PC-9 (cell line): ENCODE measurements at regions not wholly inside any gene's neighbourhood (a gene's known extent, or its start where the extent isn't known, plus 50 kb on each side); places are given as distances from the start of the nearest gene placed in this dataset.

ENCODE experiments used
- BruUV-seq: library from RNA; stranded (reverse); fragments of 400-500 nt; replicated peaks from 2 replicates; lab custom pipeline; 2021; lab: Mats Ljungman, UMichigan
- CTCF ChIA-PET: fragments of 300-600 bp; sonication (Branson Sonifier 250); formaldehyde crosslinking; loops from one replicate; lab custom pipeline; 2022; ENCODE audit warnings: antibody characterized with exemption; lab: Charles Lee
- POLR2A ChIA-PET: fragments of 300-600 bp; sonication (Branson Sonifier 250); formaldehyde crosslinking; loops from one replicate; lab custom pipeline; 2022; ENCODE audit warnings: antibody characterized with exemption; ENCODE audit not compliant: unreplicated experiment; lab: Charles Lee
- DNase-seq, 2 experiments: peaks; one replicate each; pipeline versions ENCODE4 v3.0.0 to v3.0.0-alpha.2; 2015 to 2022; ENCODE audit warnings: mixed read lengths in 1 of 2
- H2AFZ ChIP-seq: fragments of 200-600 bp; sonication (generic); 2 replicates; pipeline ENCODE4 v1.8.1; 2017; ENCODE audit warnings: antibody characterized with exemption
- H3F3A ChIP-seq: fragments of 200-600 bp; sonication (generic); 2 replicates; pipeline ENCODE4 v1.8.1; 2017; ENCODE audit warnings: antibody characterized with exemption, mild to moderate bottlenecking, low read depth; ENCODE audit not compliant: insufficient read depth
- H3K27ac ChIP-seq: fragments of 200-600 bp; sonication (generic); 2 replicates; pipeline ENCODE4 v1.6.1; 2016; ENCODE audit warnings: mixed run types
- H3K27me3 ChIP-seq: fragments of 200-600 bp; sonication (generic); 2 replicates; pipeline ENCODE4 v1.6.1; 2016; ENCODE audit warnings: low read depth, mixed run types; ENCODE audit not compliant: insufficient read depth
- H3K36me3 ChIP-seq: fragments of 200-600 bp; sonication (generic); 2 replicates; pipeline ENCODE4 v1.6.1; 2016; ENCODE audit warnings: low read depth, mixed run types
- H3K4me1 ChIP-seq: fragments of 200-600 bp; sonication (generic); replicated peaks from 2 replicates; pipeline ENCODE4 v1.6.1; 2016; ENCODE audit warnings: mixed run types; ENCODE audit not compliant: insufficient read depth
- H3K4me2 ChIP-seq: fragments of 200-600 bp; sonication (generic); 2 replicates; pipeline ENCODE4 v1.6.1; 2017; ENCODE audit warnings: mixed run types
- H3K4me3 ChIP-seq: fragments of 200-600 bp; sonication (generic); 2 replicates; pipeline ENCODE4 v1.6.1; 2016; ENCODE audit warnings: mixed run types
- H3K79me2 ChIP-seq: fragments of 200-600 bp; sonication (generic); 2 replicates; pipeline ENCODE4 v1.6.1; 2017; ENCODE audit warnings: low read depth, mixed run types
- H3K9me2 ChIP-seq: fragments of 200-600 bp; sonication (generic); 2 replicates; pipeline ENCODE4 v1.8.1; 2017; ENCODE audit warnings: mild to moderate bottlenecking; ENCODE audit not compliant: insufficient read depth
- H3K9me3 ChIP-seq: fragments of 200-600 bp; sonication (generic); 2 replicates; pipeline ENCODE4 v1.8.1; 2016; ENCODE audit warnings: low read depth; ENCODE audit not compliant: insufficient read depth
- H4K20me1 ChIP-seq: fragments of 200-600 bp; sonication (generic); 2 replicates; pipeline ENCODE4 v1.8.1; 2017; ENCODE audit not compliant: insufficient read depth
- EZH2 ChIP-seq: fragments of 200-600 bp; sonication (generic); IDR thresholded peaks from 2 replicates; pipeline ENCODE4 v1.8.0; 2017; ENCODE audit warnings: antibody characterized with exemption, low read depth
- intact Hi-C: fragments of 100-400 bp; cut with micrococcal nuclease; formaldehyde crosslinking; loops from one replicate; pipeline ENCODE4 v1.10.0; 2022; ENCODE audit not compliant: unreplicated experiment
- TF ChIP-seq, protein P1 (sequence below): fragments of 200-600 bp; sonication (generic); conservative IDR thresholded peaks from 2 replicates; pipeline ENCODE4 v1.6.1; 2017; ENCODE audit warnings: mixed run types, antibody characterized with exemption, mild to moderate bottlenecking, moderate library complexity

DNA sequence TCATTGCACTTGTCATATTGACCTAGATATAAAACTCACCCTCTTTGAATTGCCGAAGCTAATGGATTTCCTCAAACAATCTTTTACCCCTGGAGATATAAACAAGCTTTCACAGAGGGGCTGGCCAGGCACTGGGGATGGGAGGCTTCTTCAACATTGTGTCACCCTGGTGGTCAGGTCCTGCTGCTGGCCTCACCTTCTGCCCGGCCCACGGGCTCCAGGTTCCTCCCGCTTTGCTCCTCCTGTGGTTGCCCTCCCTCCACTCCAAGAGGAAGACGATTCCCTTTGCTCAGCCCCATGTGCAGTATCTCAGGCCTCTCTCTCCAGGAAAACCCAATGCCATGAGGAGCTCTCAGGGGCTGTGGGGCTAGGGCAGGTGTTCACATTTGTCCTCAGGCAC, 118.1 kb upstream of the ADCY1 start:
- H3K27me3 ChIP-seq: no peaks in the 10 kb centered on the region
- H2AFZ ChIP-seq: no peak overlapping the region
- H3K4me2 ChIP-seq: no peak overlapping the region
- H3K9me2 ChIP-seq: no peaks in the 10 kb centered on the region
- ChIA-PET POLR2A (no interaction called here), CTCF (no interaction called here)
- no TSS peak for BruUV-seq
- H3F3A ChIP-seq: peaks cover 13% of the 10 kb centered on the region
- no peak overlapping the region for H3K27ac ChIP-seq
- no peaks in the 10 kb centered on the region for H4K20me1 ChIP-seq
- H3K79me2 ChIP-seq: no peaks in the 10 kb centered on the region
- peaks cover 28% of the 10 kb centered on the region for H3K4me1 ChIP-seq
- no peak for DNase-seq
- H3K36me3 ChIP-seq: no peaks in the 10 kb centered on the region
- H3K4me3 ChIP-seq: no peak overlapping the region
- intact Hi-C loops: no loop called here
- no peaks in the 10 kb centered on the region for H3K9me3 ChIP-seq
- TF ChIP-seq EZH2: no peak

DNA sequence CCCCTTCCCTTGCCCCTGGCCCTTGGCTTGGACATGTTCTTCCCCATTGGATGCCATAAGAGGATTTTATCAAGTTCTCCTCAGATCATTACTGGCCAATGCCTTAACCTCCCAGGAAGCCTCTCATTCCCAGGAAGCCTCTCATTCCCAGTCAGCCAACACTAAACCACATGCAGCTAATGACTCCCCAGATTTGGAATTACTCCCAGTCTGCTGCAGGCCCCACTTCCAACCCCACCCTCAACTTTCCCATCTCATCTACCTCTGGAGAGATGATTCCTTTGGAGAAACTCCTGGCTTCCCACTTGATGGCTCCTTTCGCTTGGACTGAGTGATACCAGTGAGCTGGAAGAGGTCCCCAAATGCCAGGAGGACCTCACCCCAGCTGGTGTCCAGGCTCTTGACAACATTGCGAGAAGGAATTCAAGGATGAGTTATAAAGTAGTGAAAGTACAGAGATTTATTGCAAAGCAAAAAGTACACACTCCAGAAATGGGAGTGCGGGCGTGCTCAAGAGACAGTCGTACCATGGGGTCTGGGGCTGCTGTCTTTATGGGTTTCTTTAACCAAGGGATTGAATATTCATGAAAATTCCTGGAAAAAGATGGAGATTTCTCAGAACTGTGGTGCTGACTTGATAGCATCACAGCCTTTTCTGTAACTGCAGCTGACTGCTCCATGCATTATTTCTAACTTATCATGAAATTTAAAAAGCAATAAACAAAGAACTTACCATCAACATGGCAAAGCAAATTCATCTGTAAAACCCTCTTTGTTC, 117.2 kb upstream of the ADCY1 start:
- Histone ChIP-seq H4K20me1 (no peaks in the 10 kb centered on the region), H3K4me1 (peaks cover 21% of the 10 kb centered on the region), H3K4me2 (no peak overlapping the region), H2AFZ (no peak overlapping the region), H3K79me2 (no peaks in the 10 kb centered on the region), H3K4me3 (no peak overlapping the region), H3K27ac (no peak overlapping the region), H3F3A (peaks cover 13% of the 10 kb centered on the region), H3K36me3 (no peaks in the 10 kb centered on the region), H3K27me3 (no peaks in the 10 kb centered on the region), H3K9me3 (no peaks in the 10 kb centered on the region), H3K9me2 (no peaks in the 10 kb centered on the region)
- ChIA-PET CTCF (no interaction called here), POLR2A (no interaction called here)
- TF ChIP-seq, protein P1, sequence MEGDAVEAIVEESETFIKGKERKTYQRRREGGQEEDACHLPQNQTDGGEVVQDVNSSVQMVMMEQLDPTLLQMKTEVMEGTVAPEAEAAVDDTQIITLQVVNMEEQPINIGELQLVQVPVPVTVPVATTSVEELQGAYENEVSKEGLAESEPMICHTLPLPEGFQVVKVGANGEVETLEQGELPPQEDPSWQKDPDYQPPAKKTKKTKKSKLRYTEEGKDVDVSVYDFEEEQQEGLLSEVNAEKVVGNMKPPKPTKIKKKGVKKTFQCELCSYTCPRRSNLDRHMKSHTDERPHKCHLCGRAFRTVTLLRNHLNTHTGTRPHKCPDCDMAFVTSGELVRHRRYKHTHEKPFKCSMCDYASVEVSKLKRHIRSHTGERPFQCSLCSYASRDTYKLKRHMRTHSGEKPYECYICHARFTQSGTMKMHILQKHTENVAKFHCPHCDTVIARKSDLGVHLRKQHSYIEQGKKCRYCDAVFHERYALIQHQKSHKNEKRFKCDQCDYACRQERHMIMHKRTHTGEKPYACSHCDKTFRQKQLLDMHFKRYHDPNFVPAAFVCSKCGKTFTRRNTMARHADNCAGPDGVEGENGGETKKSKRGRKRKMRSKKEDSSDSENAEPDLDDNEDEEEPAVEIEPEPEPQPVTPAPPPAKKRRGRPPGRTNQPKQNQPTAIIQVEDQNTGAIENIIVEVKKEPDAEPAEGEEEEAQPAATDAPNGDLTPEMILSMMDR: no peak
- no peak for TF ChIP-seq EZH2
- no peak for DNase-seq
- intact Hi-C loops: no loop called here
- no TSS peak for BruUV-seq

DNA sequence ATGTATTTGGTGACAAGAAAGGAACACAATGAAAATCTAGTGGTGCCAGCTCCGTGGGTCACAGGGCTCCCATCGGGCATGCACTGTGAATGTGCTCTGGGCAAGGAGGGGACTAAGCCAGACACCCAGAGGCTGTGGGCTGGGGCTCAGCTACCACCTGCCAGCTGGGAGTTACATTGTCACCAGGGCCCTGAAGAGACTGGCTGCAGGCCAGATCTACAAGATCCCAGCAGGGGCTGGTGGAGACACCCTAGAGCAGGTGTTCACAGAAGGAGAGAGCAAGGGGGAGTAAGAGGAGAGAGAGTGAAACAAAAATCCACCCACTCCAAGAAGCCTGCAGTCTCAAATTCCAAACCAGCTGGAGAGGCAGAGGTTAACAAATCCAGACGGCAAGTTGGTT, 116.6 kb upstream of the ADCY1 start:
- H3K4me1 ChIP-seq: peaks cover 14% of the 10 kb centered on the region
- no peak for DNase-seq
- no peaks in the 10 kb centered on the region for H3K36me3 ChIP-seq
- no peak overlapping the region for H2AFZ ChIP-seq
- ChIA-PET CTCF (no interaction called here), POLR2A (no interaction called here)
- no peaks in the 10 kb centered on the region for H3K79me2 ChIP-seq
- H3K9me2 ChIP-seq: no peaks in the 10 kb centered on the region
- intact Hi-C loops: no loop called here
- no peaks in the 10 kb centered on the region for H3K27me3 ChIP-seq
- TF ChIP-seq, protein P1: no peak
- no peak for TF ChIP-seq EZH2
- no TSS peak for BruUV-seq
- H3K4me2 ChIP-seq: no peak overlapping the region
- H3K4me3 ChIP-seq: no peak overlapping the region
- no peak overlapping the region for H3K27ac ChIP-seq
- no peaks in the 10 kb centered on the region for H4K20me1 ChIP-seq
- H3K9me3 ChIP-seq: no peaks in the 10 kb centered on the region
- H3F3A ChIP-seq: peaks cover 10% of the 10 kb centered on the region

DNA sequence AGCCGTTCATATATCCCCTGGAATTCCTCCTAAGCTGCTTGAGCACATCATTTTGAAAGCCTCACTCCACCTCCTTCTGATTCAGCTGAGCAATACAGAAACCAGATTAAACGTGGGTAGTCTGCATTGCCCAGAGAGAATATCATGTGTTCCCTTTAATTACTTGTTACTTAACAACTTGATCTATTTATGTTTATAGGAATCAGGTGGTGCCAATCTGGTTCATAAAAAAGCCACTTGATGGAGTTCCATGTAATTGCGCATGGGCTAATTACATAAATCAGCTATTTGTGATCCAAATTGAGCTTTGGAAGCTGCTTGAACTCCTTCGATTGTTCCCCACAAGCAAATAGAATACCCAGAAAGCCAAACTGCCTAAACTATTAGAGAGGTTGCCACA, 114.7 kb upstream of the ADCY1 start:
- peaks cover 14% of the 10 kb centered on the region for H3K4me1 ChIP-seq
- H3K27me3 ChIP-seq: no peaks in the 10 kb centered on the region
- H3F3A ChIP-seq: peaks cover 10% of the 10 kb centered on the region
- intact Hi-C loops: no loop called here
- TF ChIP-seq EZH2: no peak
- TF ChIP-seq, protein P1: no peak
- H3K79me2 ChIP-seq: no peaks in the 10 kb centered on the region
- no peaks in the 10 kb centered on the region; the same call in 1 of the 2 replicates for H3K9me3 ChIP-seq
- H3K9me2 ChIP-seq: no peaks in the 10 kb centered on the region
- POLR2A ChIA-PET: no interaction called here
- DNase-seq: no peak
- no peaks in the 10 kb centered on the region for H4K20me1 ChIP-seq
- H2AFZ ChIP-seq: no peak overlapping the region
- CTCF ChIA-PET: no interaction called here
- H3K4me3 ChIP-seq: no peak overlapping the region
- no peak overlapping the region for H3K4me2 ChIP-seq
- no peak overlapping the region for H3K27ac ChIP-seq
- H3K36me3 ChIP-seq: no peaks in the 10 kb centered on the region
- BruUV-seq: no TSS peak
